ENCODE measurements at regions not wholly inside any gene's neighbourhood (a gene's known extent, or its start where the extent isn't known, plus 50 kb on each side); places are given as distances from the start of the nearest gene placed in this dataset.
"Not testable (repeated sequence)": the region's sequence is repeated elsewhere in the genome, so short reads cannot be mapped to it uniquely, and the experiment has no call there.

DNA sequence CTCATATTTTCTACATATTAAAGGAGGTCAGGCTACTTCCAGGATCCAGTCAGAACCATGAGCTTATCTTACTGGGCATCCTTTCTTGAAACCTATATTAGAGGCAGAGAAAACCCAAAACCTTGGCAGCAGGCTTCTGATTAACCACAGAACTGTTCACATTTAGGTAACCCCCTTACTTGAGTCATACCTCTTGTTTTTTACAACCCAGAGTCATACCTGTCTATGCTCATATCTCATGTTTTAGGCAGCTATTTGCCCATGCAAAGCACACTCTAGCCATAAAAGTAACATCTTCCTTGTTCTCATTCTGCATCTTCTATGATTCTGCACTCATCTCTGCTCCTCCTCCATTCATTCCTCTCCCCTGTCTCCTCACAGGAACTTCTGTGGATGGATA lies 138.0 kb upstream of the SMIM31 start:
- DNase-seq, result no peak

DNA sequence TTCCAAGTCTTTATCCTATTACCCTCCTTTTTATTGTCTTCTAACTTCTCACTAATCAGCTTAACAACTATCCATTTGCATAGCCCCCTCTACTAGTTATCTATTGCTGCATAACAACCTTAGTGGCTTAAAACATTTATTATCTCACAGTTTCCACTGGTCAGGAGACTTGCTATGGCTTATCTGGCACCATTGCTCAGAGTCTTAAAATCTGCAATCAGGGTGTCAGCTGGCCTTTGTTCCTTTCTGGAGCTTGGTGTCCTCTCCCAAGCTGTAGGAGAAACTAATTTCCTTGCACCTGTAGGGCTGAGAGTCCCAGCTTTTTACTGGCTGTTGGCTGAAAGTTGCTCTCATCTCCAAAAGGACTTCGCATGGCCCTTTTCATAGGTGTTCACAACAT lies 137.0 kb upstream of the SMIM31 start:
- no peak for DNase-seq

DNA sequence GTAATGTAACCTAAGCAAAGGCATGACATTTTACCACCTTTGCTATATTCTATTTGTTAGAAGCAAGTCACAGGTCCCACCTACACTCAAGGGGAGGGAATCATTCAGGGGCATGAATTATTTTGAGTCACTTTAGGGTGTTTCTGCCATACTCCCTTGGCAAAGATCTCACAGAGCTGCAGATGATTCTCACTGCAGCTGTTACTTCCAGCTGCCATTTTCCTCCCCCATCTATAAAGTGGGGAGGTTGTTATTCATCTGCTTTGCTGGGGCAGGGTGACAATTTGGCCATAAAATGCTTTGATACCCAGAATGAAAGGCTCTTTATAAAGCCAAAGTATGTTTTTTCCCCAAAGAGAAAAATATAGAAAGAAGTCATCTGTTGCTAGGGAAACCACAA lies 136.5 kb upstream of the SMIM31 start:
- no peak for DNase-seq

DNA sequence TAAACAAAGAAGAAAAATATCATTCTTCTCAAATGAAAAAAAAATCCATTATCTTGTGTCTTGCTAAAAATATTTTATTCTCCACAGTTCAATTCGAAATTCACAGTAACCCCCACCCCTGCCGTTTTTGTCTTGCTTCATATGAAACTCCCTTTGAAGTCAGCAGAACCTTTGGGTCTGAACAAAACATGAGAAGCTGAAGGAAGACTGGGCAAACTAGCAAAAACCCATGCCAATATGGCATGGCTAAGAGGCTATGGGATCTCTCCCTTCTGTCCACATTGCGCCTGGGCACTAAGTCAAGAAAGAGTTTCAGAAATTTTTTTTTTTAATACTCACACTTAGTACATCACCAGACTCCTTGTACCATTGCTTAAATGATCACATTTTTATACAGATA lies 136.0 kb upstream of the SMIM31 start:
- DNase-seq, result no peak

DNA sequence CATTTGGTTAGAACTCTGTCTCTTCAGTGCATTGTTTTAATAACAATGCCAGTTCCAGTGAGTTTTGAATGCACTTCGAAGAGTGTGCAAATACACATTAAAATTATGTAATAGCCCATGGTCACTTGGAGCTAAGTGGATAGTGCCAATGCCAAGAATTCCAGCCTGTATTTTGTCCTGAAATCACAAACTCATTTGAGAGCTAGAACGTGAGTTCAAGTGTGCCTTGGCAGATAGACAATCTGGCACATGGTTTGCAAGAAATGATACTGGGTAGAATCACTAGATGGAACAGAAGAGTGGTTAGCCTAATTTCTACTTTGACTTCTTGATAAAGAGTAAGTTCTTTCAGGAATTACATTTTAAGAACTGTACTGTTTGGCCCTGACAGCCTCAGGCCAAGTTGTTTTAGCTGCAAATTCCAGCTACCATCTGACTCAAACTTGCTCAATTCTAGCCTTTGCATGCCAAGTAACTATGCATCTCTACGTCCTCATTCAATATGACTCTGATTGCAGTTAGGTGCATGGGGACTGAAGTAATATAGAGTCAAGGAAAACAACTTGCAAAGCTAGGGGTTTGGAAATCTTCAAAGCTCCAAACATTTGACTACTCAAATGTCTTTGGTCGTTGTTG lies 131.9 kb upstream of the SMIM31 start:
- DNase-seq, result no peak

DNA sequence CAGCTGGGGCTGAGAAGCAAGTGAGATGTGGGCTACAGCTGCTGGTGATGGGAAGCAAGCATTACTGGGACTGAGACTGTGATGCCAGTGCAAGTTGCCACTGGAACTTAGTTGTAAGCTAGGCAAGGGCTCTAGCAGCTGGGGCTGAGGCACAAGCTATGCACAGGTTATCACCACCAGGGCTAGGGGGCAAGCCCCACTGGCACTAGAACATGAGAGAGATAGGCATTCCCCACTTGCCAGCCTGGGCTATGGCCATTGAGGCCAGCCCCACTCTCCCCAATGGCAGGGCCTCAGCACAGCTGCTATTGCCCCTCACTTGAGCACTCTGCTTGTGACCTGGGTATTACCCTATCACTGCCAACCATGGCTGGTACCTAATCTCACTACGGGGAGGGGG lies 130.8 kb upstream of the SMIM31 start:
- no peak for DNase-seq

DNA sequence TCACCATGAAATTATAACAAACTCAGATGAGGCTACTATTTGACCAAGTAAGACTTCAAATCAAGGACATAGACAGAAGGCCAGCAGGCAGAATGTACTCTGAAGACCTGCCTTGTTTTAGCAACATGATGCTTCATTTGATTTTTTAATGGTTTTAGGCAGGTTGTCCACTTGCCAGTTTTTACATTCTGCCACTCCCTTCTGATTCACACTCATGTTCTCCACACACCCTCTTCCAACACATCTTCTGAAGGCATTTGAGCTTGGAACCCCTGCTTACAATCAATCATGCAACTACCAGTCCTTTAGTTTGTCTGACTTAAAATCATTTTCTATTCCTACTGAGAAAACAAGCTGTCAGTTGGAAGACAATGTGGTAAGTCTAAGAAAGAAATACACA lies 114.9 kb upstream of the SMIM31 start:
- DNase-seq, result no peak

DNA sequence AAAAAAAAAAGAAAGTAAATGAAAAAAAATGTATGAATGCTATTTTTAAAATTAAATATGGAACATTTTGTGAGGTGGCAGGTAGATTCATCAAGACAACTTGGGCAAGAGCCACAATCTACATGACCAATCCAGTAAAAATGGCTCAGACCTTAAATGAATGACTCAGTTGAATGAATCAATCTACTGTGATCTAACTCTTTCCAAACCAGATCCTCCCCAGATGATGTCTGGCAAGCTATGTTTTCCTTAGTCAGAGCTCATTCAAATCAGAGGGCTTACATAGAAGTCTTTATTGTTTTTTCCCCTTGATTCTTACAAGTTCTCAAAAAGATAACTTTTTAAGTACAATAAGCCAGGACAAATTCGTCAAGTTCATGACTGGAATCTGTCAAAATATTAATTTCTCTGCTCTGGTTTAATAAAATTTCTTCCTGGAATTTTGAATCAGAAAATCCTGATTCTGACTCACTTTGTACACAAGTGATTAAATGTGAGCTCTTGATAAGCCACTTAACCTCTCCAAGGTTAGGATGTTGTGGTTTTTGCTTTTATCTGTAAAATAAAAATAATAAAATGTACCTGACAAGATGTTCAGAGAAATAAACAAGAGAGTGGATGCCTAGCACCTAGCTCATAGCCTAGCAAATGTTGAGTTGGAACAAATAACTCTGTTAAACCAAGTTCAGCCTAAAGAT lies 105.6 kb upstream of the SMIM31 start:
- no peak for DNase-seq

DNA sequence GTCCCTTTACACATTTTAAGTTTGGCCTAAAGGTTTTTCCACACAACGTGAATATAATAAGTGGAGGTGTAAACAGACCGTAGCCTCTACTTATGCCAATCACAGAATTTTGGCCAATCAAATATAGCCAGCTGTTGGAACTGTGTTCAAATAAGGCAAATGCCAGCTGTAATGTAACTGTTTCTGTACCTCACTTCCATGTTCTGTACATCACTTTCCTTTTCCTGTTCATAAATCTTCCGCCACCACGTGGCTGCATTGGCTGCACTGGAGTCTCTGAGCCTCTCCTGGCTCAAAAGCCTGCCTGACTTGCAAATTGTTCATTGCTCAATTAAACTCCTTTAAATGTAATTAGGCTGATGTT lies 105.1 kb upstream of the SMIM31 start:
- no peak for DNase-seq

DNA sequence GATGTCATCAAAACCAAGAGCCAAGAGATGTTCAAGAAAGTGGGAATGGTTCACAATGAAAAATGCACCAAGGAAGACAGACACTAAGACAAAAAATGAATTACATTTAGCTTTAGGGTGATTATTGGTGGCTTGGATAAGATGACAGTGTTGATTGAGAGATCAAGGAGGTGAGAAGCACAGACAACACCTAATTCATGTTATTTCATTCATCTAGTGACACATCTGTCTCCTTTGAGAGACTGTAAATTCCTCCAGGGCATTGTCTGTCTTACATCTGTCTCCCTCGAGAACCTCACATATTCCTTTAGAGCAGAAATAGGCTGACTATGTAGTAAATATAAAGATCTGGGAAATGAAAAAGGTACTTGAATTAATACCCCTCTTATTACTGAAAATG lies 94.2 kb upstream of the SMIM31 start:
- DNase-seq, result no peak

DNA sequence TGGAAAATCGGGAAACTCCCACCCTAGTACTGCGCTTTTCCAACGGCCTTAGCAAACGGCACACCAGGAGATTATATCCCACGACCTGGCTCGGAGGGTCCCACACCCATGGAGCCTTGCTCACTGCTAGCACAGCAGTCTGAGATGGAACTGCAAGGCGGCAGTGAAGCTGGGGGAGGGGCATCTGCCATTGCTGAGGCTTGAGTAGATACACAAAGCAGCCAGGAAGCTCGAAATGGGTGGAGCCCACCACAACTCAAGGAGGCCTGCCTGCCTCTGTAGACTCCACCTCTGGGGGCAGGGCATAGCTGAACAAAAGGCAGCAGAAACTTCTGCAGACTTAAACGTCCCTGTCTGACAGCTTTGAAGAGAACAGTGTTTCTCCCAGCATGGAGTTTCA lies 77.8 kb upstream of the SMIM31 start:
- DNase-seq, result not testable (repeated sequence)

DNA sequence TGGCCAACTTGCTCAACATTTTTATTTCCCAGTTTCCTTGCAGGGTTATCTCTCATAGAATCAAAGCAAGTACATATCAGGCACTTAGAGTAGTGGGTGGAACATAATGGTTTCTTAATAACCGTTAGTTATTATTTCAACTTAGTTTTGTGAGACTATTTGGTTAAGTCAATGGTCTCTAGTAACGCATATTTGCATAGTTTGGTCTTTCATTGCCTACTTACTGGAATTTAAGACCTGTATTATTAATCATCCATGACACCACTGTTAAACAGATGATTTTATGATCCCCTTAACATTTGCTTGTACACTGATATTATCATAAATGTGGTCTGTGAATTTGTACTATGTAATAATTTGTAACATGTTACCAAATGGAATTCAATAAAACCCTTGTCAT lies 70.9 kb upstream of the SMIM31 start:
- DNase-seq, result no peak

DNA sequence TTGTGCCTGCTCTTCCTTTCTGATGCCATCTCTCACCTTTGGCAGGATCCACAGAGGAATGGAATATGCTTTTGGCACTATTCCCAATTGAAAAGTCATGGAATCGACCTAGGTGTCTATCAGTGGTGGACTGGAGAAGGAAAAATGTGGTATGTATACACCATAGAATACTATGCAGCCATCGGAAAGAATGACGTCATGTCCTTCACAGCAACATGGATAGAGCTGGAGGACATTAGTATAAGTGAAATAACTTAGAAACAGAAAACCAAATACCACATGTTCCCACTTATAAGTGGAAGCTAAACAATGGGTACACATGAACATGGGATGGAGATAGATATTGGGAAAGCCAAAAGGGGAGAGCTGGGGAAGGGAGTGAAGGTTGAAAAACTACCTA lies 58.3 kb upstream of the SMIM31 start:
- DNase-seq, result no peak

DNA sequence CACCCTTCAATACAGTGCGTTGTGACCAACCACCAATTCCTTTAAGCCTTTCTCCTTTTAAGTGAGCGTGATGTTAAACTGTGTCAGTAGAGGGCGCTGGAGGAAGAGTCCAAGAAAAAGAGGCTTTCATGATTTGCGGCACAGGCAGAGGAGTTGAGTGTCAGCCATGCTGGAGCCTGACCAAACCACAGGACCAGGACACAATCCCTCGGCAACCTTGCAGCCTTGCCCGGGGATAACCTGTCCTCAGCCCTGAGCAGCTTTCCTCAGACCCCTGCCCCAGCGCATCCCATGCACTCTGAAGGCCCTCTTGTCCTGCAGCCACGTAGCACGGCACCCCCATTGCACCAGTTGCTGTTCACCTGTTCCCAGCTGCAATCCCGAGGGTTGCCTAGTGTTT lies 53.5 kb upstream of the SMIM31 start:
- DNase-seq, result no peak

DNA sequence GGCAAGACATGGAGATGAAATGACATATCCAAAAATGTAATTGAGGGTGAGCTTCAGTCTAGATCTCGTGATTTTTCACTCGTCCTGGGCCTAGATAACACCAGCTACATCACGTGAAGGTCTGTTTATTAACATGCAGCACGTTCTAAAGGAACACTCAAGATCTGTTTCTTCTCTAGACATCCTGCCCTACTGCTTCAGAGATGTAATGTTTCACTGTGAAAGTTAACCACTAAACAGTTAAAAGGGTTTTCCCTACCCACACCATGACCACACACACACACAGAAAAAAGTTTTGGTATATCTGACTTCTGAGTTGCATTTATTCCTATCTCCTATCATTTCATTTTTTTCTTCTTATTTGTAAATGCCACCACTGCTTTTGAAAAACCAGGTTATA lies 52.3 kb upstream of the SMIM31 start:
- DNase-seq, result no peak

All from retina (tissue), 1 donor.